ENCODE measurements at regions not wholly inside any gene's neighbourhood (a gene's known extent, or its start where the extent isn't known, plus 50 kb on each side); places are given as distances from the start of the nearest gene placed in this dataset.
"Not testable (repeated sequence)": the region's sequence is repeated elsewhere in the genome, so short reads cannot be mapped to it uniquely, and the experiment has no call there.

- DNase-seq: no peak
Observed at GRCh38 chr2:8133363-8133762, 548.5 kb upstream of the ID2 start.

GRCh38 chr2:8133913-8134472, 547.9 kb upstream of the ID2 start:
- DNase-seq: no peak

DNA sequence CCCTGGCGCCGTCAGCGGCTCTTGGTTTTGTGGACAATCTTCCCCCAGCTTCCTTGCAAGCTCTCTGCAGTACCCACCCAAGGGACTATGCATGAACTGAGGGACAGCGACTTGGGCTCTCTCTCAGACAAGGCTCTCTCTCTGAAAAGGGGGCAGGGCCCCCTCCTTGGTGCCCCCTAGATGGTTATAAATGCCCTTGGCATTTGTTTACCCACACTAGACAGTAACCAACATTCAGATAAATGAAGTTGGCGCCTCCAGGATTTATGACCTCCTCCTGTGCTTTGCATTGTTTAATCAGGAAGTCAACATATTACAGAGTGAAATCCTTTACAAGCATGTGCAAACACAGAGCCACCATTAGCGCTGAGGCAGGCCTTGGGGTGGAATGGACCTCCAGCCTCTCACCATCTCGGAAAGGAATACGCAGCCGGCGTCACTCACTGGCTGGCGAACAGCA, 547.4 kb upstream of the ID2 start:
- DNase-seq: no peak

GRCh38 chr2:8134985-8135682, 546.7 kb upstream of the ID2 start:
- no peak for DNase-seq

- DNase-seq: no peak
Observed at GRCh38 chr2:8137801-8138200, 544.1 kb upstream of the ID2 start.

- DNase-seq: no peak
Observed at GRCh38 chr2:8138525-8138922, 543.3 kb upstream of the ID2 start.

DNA sequence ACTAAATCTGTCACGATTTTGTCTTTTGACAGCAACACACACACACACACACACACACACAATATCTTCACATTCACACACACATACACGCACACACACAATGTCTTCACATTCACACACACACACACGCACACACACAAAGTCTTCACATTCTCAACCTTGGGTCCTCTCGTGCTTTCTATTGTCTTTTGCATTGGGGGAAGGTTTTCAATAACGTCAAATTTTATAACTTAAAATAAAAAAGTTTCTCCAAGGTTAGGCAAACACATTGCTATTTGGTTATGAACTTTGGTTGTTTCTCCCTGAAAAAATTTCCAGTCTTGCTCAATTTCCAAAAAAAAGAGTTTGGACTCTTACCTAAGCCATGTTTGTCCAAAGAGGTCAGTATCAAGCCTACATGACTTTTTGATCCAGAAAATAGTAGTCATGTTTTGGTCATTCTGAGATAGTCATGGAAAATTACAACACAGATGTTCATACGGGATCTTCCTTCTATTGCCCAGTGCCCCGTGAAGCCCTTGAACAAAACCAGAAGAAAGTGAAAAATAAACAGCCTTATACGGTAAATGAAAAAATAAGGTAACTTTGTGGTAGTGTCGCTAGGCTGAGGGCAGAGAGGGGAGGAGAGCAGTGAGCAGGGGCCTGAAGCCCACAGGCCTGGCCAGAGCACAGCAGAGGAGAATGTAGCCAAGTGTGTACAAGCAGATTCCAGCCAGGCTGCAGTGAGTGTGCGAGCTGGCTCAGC, 542.8 kb upstream of the ID2 start:
- no peak for DNase-seq

DNA sequence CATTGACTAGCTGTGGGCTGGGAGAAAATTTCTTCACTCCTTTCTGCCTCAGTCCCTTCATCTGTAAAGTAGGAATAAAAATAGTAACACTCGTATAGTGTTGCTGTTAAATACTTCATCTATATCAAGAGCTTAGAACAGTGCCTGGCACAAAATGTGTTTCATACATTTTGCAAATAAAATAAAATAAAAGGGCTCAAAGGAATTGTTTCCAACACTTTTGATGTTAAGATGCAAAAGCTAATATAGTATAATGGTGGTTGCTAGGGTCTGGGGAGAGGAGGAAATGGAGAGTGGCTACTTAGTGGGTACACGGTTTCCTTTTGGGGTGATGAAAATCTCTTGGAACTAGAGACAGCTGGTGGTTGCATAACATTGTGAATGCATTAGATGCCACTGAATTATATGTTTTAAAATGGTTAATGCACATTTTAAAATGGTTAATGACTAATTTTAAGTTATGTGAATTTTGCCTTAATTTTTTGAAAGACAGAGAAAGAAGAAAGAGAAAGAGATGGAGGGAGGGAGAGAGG, 542.1 kb upstream of the ID2 start:
- DNase-seq: no peak

DNA sequence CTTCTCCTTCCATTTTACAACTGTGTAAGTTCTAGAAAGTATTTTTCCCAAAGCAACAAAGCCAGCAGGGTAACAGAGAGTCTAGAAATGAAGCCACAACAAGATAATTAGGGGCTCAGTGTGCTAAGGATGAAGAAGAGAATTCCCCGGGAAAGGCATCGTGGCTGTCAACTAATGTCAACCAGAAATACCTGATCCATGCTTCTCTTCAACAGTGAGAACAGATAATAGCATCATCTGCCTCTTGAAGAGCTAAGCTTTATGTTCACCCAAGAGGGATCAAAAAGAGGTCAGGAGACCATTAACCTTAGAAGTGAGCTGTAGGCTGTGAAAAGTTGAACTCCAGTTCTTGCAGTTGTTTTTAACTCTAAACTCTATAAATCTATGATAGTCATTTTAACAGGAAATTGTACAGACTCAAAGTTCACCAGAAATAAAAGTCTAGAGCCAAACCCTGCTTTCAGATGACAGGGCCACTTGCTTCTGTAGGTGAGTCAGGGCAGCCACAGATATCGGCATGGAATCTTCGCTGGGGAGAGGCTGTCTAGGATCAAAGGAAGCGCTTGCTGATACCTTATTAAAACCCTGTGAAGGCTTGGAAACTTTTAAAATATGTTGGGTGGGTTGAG, 540.7 kb upstream of the ID2 start:
- no peak for DNase-seq

GRCh38 chr2:8141780-8142179, 540.1 kb upstream of the ID2 start:
- DNase-seq: no peak

GRCh38 chr2:8142461-8142860, 539.4 kb upstream of the ID2 start:
- DNase-seq: no peak

DNA sequence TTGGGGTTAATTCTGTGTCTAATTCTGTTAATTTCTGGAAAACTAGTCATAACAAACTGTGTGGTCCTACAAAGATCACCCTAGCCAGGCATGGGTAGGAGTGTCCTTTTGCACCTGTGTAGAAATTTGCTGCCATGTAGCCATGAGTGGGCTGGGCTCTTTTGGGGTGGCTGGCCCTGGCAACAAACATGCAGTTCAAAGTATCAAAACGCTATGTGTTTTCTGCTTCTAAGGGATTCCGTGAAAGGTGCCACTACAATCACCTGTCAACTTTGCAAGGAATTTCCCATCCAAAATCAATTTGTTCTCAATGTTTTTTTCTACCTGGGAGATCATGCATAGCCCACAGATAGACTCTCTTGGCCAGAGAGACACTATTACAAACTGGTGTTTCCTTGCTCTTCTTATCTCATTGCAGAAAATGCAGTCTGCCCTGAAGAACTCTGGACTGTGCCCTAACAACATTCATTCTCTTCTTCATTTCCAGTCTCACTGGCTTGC, 537.7 kb upstream of the ID2 start:
- DNase-seq: no peak

DNA sequence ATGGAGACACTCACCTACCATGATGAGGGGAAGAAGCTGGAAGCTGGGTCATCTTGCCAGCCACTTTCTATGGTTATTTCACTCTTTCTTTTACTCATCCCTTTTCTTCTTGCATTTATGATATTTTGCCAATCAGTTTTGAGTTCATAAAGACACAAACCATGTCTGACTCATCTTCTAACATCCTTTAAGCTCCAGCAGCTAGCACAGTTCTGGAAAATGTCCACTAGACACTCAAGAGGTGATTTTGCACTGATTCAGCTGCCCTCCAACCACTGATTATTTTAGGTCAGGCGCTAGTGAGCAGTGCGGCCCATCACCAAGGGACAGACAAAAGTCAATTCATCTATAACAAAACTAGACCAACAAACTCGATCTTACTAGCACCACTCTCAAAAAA, 537.1 kb upstream of the ID2 start:
- no peak for DNase-seq

- not testable (repeated sequence) for DNase-seq
Observed at GRCh38 chr2:8145375-8145774, 536.5 kb upstream of the ID2 start.

DNA sequence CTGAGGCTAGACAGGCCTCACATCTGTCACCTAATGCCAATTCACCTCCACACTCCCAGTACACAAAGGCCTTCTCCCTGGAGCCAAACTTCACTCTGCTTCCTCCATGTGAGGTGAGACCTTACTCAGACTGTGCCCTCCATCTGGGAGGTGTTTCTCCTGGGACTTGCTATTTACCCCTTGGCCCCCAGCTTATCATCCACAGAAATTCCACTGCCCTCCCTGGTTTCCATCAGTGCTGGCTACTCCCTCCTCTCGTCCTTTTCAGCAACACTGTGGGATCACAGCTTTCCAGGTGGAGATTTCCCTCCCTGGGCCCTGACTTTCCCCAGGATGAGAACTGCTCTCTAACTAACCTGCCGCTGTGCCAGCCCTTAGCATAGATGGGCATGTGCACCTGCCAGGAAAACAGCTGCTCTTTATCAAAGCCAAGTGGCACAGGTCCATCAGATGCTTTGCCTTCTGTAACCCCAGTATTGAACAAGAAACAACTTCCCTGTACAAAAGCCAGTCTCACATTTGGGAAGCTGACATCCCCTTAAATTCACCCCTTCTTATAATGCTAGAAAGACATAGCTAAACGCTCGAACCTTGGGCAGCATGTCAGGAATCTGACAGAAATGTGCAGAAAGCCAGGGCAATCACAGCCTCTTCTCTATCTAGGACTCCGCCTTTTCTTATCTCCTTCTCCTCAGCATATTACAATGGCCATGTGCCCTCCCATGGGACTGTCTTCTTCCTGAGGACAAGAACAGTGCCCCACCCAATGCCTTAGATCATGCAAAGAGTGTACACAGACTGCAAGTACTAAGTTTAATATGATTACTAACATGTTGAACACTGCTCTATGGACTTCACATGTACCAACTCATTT, 535.5 kb upstream of the ID2 start:
- no peak for DNase-seq

DNA sequence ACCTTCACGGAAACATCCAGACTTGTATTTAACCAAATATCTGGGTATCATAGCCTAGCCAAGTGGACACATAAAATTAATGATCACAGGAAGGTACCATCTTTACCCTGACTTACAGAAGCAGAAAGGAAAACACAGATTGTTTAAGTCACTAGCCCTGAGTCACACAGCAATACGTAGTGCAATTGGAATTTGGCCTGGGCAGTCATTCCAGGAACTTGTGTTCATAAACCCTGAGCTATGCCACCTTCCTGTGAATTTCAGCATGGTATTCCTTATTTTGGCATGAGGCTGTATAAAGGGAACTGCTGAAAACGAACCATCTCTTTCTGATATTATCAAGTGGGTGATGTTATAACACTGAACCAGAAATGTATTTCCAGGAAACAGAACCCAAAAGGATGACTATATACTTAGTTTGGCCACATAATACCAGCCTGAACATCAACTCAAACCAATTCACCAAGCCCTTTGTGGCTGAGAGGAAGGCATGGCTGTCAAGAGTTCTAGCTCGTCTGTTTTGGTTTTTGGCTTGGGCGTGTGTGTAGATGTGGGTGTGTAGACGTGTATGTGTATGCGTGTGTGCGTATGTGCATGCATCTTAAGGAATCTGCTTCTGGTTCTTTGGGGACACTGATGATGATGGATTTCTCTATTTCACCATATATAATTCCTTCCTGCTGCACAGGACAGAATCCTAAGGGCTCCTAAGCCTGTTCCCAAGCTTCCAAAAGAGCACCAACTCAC, 533.4 kb upstream of the ID2 start:
- peak; percentile 19 to 36 for DNase-seq

GRCh38 chr2:8149007-8149405, 532.9 kb upstream of the ID2 start:
- DNase-seq: no peak

GRCh38 chr2:8149985-8150539, 531.8 kb upstream of the ID2 start:
- DNase-seq: no peak

DNA sequence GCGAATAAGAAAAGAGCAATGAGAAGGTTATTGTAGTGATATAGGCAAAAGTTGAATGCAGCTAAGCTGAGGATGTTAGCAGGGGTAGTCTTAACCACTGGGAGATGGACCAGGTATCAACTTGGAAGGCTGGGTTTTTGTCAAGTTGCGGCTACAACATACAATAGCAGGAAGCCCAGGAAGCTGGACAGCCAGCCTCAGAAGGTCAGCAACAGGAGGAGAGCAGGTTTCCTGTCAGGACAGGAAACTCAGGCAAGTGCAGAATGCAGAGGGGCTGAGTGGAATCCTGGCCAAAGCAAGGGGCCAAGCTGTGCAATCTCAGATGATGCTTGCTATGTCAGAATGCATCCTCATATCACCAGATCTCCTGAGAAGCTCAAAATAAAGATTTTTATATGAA, 530.0 kb upstream of the ID2 start:
- no peak for DNase-seq

DNA sequence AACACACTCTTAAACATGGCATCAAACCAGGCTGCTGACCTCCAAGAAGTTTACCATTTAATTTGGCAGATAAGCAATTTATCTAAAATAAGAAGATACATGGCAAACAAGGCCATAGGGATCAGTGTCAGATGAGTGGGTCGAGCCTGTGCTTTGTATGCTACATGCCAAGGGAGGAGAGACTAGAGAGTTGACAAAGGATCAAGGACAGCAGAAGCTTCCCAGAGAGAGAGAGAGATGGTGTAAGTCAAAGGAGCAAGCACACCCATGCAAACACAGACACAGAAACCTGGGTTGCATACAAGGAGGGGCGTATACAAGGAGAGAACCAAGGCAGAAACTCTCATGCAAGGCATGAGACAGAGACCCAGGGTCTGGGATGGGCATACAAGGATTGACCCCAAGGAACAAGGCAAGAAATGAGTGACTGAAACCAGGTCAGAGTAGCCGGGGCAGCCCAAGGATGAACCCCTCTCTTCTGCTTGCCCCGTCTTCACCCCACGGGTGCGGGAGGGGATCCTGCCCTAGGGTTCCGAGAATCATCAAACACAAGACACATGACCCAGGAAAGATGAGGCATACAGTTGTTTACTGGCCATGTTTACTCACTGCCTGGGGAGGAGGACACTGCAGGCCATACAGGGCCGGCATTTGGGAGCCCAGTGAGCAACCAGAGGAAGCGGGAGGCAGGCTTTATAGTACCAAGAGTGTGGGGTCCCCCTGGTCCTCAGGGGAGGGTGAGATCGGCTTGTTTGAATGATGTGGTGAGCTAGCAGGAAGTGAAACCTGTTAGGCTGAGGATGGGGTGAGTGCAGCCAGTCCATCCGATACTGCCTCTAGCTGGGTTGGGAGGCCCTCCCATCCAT, 529.2 kb upstream of the ID2 start:
- DNase-seq: no peak
